DND-41 (cell line): ENCODE measurements at regions not wholly inside any gene's neighbourhood (a gene's known extent, or its start where the extent isn't known, plus 50 kb on each side); places are given as distances from the start of the nearest gene placed in this dataset.

Source experiments
- ATAC-seq: fragments of 200-7000 bp; cut with Tn5 transposase; 3 replicates; pipeline ENCODE4 v1.9.1; 2021; ENCODE audit warnings: low read depth; ENCODE audit not compliant: insufficient read depth
- DNase-seq: peaks from one replicate; pipeline ENCODE4 v3.0.0-alpha.2; 2020
- H2AFZ ChIP-seq: 2 replicates; pipeline ENCODE4 v1.6.0; 2012; ENCODE audit warnings: low read depth, low read length
- H3K27ac ChIP-seq: 2 replicates; pipeline ENCODE4 v1.5.1; 2012; ENCODE audit warnings: low read length, inconsistent platforms
- H3K27me3 ChIP-seq: fragments of 200-600 bp; sonication (generic); 2 replicates; pipeline ENCODE4 v1.6.0; 2012; ENCODE audit warnings: low read length, mild to moderate bottlenecking, inconsistent platforms; ENCODE audit not compliant: insufficient read depth, poor library complexity
- H3K36me3 ChIP-seq: 2 replicates; pipeline ENCODE4 v1.5.1; 2012; ENCODE audit warnings: low read length, inconsistent platforms; ENCODE audit not compliant: insufficient read depth
- H3K4me1 ChIP-seq: 2 replicates; pipeline ENCODE4 v1.5.1; 2012; ENCODE audit warnings: mild to moderate bottlenecking, low read length; ENCODE audit not compliant: insufficient read depth
- H3K4me2 ChIP-seq: 2 replicates; pipeline ENCODE4 v1.6.0; 2012; ENCODE audit warnings: mild to moderate bottlenecking, moderate library complexity, low read length, inconsistent platforms; ENCODE audit not compliant: insufficient read depth
- H3K4me3 ChIP-seq, 2 experiments: fragments of 200-600 bp in 1 of 2; shearing (Covaris generic) in 1 of 2; 2 replicates each; pipeline ENCODE4 v1.5.1; 2012 to 2016; ENCODE audit warnings: inconsistent platforms in 2 of 2, low read length in 2 of 2, mild to moderate bottlenecking in 2 of 2, low read depth in 1 of 2, moderate library complexity in 1 of 2
- H3K79me2 ChIP-seq: 2 replicates; pipeline ENCODE4 v1.6.0; 2012; ENCODE audit warnings: low read length, inconsistent platforms; ENCODE audit not compliant: insufficient read depth
- H3K9ac ChIP-seq: 2 replicates; pipeline ENCODE4 v1.6.0; 2012; ENCODE audit warnings: low read depth, mild to moderate bottlenecking, inconsistent platforms, low read length, moderate library complexity
- H3K9me3 ChIP-seq: 2 replicates; pipeline ENCODE4 v1.5.1; 2012; ENCODE audit warnings: low read length, moderate library complexity, mild to moderate bottlenecking, inconsistent platforms; ENCODE audit not compliant: insufficient read depth, severe bottlenecking
- H4K20me1 ChIP-seq: 2 replicates; pipeline ENCODE4 v1.6.0; 2012; ENCODE audit warnings: low read length; ENCODE audit not compliant: insufficient read depth
- EZH2 ChIP-seq: IDR thresholded peaks from 3 replicates; pipeline ENCODE4 v1.6.1; 2012; ENCODE audit warnings: borderline replicate concordance, low read depth, mild to moderate bottlenecking, moderate library complexity, low read length, inconsistent platforms; ENCODE audit not compliant: severe bottlenecking
- TF ChIP-seq, protein P1 (sequence below): IDR thresholded peaks from 2 replicates; pipeline ENCODE4 v1.5.1; 2012; ENCODE audit warnings: borderline replicate concordance, low read length, moderate library complexity, mild to moderate bottlenecking; ENCODE audit not compliant: poor library complexity, severe bottlenecking; ENCODE audit errors: extremely low read depth

DNA sequence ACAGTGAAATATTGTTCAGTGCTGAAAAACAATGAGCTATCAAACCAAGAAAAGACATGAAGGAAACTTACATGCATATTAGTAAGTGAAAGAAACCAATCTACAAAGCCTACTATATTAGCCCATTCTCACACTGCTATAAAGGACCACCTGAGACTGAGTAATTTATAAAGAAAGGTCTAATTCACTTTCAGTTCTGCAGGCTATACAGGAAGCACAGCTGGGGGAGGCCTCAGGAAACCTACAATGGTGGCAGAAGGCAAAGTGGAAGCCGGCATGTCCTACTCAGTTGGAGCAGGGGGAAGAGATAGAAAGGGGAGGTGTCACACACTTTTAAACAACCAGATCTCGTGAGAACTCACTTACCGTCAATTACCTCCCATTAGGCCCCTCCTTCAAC lies 232.1 kb downstream of the TMX3 start:
- Histone ChIP-seq H3K9me3 (no peaks in the 10 kb centered on the region), H2AFZ (no peak overlapping the region), H3K36me3 (no peaks in the 10 kb centered on the region), H3K27me3 (no peaks in the 10 kb centered on the region), H3K4me1 (no peaks in the 10 kb centered on the region), H4K20me1 (no peaks in the 10 kb centered on the region), H3K4me2 (no peak overlapping the region), H3K9ac (no peak overlapping the region), H3K27ac (no peak overlapping the region), H3K4me3 (no peak overlapping the region), H3K79me2 (no peaks in the 10 kb centered on the region)
- TF ChIP-seq, protein P1, sequence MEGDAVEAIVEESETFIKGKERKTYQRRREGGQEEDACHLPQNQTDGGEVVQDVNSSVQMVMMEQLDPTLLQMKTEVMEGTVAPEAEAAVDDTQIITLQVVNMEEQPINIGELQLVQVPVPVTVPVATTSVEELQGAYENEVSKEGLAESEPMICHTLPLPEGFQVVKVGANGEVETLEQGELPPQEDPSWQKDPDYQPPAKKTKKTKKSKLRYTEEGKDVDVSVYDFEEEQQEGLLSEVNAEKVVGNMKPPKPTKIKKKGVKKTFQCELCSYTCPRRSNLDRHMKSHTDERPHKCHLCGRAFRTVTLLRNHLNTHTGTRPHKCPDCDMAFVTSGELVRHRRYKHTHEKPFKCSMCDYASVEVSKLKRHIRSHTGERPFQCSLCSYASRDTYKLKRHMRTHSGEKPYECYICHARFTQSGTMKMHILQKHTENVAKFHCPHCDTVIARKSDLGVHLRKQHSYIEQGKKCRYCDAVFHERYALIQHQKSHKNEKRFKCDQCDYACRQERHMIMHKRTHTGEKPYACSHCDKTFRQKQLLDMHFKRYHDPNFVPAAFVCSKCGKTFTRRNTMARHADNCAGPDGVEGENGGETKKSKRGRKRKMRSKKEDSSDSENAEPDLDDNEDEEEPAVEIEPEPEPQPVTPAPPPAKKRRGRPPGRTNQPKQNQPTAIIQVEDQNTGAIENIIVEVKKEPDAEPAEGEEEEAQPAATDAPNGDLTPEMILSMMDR: no peak
- TF ChIP-seq EZH2: no peak
- ATAC-seq: no peak
- DNase-seq: no peak

DNA sequence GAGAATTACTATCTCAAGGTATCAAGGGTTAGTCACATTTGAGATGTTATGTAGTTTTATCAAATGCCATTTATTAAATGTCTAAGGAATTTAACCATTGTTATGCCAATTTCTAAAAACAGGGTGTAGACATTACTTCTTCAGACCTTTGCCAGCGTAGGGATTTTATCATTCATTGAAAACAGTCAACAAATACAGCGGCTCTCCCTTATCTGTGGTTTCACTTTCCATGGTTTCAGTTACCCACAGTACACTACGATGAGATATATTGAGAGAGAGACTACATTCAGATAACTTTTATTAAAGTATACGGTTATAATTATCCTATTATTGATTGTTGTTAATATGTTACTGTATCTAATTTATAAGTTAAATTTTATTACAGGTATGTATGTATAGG lies 234.7 kb downstream of the TMX3 start:
- TF ChIP-seq, protein P1: no peak
- no peak for TF ChIP-seq EZH2
- Histone ChIP-seq H3K4me1 (no peaks in the 10 kb centered on the region), H3K79me2 (no peaks in the 10 kb centered on the region), H3K36me3 (no peaks in the 10 kb centered on the region), H3K4me2 (no peak overlapping the region), H4K20me1 (no peaks in the 10 kb centered on the region), H2AFZ (no peak overlapping the region), H3K9me3 (no peaks in the 10 kb centered on the region), H3K27me3 (no peaks in the 10 kb centered on the region), H3K9ac (no peak overlapping the region), H3K27ac (no peak overlapping the region), H3K4me3 (no peak overlapping the region)
- ATAC-seq (no peak), DNase-seq (no peak)

DNA sequence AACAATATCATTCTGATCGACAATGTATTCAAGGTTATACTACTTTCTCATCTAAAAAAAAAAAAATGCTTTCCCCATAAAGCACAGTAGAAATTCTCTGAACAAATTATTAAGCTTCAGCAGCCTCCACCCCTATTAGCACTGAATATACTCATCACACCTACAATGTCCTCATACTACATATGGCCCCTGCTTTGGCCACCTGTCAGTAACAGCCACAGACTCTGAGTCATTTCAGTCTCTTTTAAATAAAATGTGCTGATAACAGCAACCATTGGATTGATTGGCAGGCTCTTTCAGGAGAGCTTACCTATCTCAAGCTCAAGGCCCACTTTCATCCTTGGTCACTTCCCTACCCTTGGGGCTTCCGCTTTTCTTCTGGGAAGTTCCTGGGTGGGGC lies 236.7 kb downstream of the TMX3 start:
- H2AFZ ChIP-seq: no peak overlapping the region
- H3K9me3 ChIP-seq: no peaks in the 10 kb centered on the region
- no peaks in the 10 kb centered on the region for H3K27me3 ChIP-seq
- H3K27ac ChIP-seq: no peak overlapping the region
- H3K4me1 ChIP-seq: no peaks in the 10 kb centered on the region
- no peaks in the 10 kb centered on the region for H3K79me2 ChIP-seq
- ATAC-seq (no peak), DNase-seq (no peak)
- no peaks in the 10 kb centered on the region for H3K36me3 ChIP-seq
- H4K20me1 ChIP-seq: no peaks in the 10 kb centered on the region
- H3K4me3 ChIP-seq: no peak overlapping the region
- TF ChIP-seq EZH2: no peak
- TF ChIP-seq, protein P1: no peak
- no peak overlapping the region for H3K9ac ChIP-seq
- no peak overlapping the region for H3K4me2 ChIP-seq

DNA sequence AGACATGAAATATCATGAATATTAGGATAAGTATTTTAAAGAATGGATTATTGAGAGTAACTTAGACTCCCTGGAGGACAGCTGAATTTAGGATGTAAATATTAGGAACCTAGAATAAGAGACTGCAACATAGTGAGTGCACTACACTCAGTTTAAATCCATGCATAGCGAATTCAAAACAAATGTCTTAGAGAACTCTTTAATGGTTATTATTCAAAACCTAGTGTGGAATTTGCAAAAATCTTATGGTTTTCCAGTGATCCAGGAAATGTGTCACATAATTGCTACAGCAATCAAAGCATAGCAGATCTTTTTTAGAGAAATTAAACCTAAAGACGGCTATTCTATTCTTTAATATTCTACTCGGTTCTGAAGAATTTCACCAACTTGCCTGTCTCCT lies 239.0 kb downstream of the TMX3 start:
- DNase-seq (no peak), ATAC-seq (no peak)
- TF ChIP-seq EZH2: no peak
- TF ChIP-seq, protein P1: no peak
- Histone ChIP-seq H3K27me3 (no peaks in the 10 kb centered on the region), H3K9me3 (no peaks in the 10 kb centered on the region), H2AFZ (no peak overlapping the region), H3K4me2 (no peak overlapping the region), H3K27ac (no peak overlapping the region), H3K4me3 (no peak overlapping the region), H3K9ac (no peak overlapping the region), H4K20me1 (no peaks in the 10 kb centered on the region), H3K36me3 (no peaks in the 10 kb centered on the region), H3K4me1 (no peaks in the 10 kb centered on the region), H3K79me2 (no peaks in the 10 kb centered on the region)
